Coronary artery (tissue), 2 donors: ENCODE measurements at regions not wholly inside any gene's neighbourhood (a gene's known extent, or its start where the extent isn't known, plus 50 kb on each side); places are given as distances from the start of the nearest gene placed in this dataset.

ENCODE experiments used
- DNase-seq: peaks from one replicate; pipeline ENCODE4 v3.0.0-alpha.2; 2017; ENCODE audit warnings: low spot score
- H3K27ac ChIP-seq, 2 donors: fragments of 200-600 bp; sonication (generic); one replicate each; pipeline ENCODE4 v1.5.1; 2016 to 2019
- H3K4me3 ChIP-seq: fragments of 200-600 bp; sonication (generic); 2 replicates; pipeline ENCODE4 v1.5.1; 2016; ENCODE audit warnings: mild to moderate bottlenecking, moderate library complexity
- TF ChIP-seq, protein P1 (sequence below): fragments of 200-600 bp; sonication (generic); IDR thresholded peaks from one replicate; pipeline ENCODE4 v1.5.1; 2019; ENCODE audit warnings: antibody characterized with exemption

DNA sequence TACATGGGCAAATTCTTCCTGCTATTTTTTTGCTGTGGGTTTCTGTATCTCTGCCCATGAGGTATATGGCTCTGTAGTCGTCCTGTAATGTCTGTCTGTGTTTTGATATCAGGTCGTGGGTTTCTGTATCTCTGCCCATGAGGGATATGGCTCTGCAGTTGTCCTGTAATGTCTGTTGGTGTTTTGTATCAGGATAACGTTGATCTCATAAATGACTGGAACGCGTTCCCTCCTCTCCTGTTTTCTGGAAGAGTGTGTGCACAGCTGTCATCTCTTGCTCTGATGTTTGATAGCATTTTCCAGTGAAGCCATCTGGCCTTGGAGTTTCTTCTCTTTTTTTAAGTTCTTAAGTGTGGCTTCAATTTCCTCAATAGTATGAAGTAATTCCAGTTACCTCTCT is 57.2 kb downstream of the SOX1 start:
- H3K4me3 ChIP-seq = no peak overlapping the region
- H3K27ac ChIP-seq = no peak overlapping the region
- DNase-seq = peak; percentile 31
- TF ChIP-seq, protein P1, sequence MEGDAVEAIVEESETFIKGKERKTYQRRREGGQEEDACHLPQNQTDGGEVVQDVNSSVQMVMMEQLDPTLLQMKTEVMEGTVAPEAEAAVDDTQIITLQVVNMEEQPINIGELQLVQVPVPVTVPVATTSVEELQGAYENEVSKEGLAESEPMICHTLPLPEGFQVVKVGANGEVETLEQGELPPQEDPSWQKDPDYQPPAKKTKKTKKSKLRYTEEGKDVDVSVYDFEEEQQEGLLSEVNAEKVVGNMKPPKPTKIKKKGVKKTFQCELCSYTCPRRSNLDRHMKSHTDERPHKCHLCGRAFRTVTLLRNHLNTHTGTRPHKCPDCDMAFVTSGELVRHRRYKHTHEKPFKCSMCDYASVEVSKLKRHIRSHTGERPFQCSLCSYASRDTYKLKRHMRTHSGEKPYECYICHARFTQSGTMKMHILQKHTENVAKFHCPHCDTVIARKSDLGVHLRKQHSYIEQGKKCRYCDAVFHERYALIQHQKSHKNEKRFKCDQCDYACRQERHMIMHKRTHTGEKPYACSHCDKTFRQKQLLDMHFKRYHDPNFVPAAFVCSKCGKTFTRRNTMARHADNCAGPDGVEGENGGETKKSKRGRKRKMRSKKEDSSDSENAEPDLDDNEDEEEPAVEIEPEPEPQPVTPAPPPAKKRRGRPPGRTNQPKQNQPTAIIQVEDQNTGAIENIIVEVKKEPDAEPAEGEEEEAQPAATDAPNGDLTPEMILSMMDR = no peak

DNA sequence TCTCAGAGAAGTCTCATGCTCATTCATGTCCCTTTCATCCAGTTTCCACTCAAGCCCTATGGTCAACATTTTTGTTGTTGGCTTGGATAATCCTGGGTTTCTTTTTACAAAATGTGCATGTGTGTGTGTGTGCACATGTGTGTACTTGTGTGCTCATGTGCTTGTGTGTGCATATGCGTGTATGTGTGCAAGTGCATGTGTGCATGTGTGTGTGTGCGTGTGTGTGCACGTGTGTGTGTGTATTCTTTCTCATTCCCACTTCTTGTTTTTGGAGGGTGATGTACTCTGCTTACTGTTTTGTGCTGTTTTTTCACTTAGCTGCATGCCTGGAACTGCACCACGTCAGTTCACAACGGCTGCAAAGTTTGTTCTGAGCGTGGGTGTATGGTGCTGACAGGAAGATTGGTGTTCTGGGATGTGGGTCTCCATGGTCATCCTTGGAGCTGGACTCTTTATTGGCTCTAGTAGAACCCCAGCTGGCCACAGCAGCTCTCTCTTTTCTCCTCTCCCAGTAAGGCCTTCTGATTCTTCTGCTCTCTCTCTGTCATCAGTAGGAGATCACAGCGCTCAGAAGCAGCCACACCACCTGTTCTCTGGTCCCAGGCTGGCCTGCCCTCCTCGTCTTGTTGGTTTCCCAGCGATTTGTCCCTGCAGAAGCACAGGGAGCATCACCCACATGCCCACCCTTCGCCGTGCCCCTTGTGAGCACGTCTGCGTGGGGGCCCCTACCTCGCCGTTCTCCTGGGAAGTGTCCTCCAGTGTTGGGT is 60.8 kb downstream of the SOX1 start:
- Histone ChIP-seq H3K4me3 (no peak overlapping the region), H3K27ac (no peak overlapping the region)
- TF ChIP-seq, protein P1 = no peak
- DNase-seq = peak; percentile 50

DNA sequence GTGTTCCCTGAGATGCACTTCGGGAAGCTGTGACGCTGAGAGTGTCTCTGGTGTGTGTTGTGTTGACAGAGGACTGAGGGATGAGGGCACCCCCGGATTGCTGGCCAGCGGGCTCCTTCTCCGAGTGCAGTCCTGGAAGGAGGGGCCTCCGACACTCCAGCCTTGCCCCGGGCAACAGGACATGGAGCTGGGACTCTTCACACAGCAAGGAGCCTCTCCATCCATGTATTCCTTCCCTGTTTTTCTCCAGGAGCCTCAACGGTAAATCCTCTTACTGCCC is 61.3 kb downstream of the SOX1 start:
- no peak for DNase-seq
- H3K27ac ChIP-seq = no peak overlapping the region
- TF ChIP-seq, protein P1 = no peak
- H3K4me3 ChIP-seq = no peak overlapping the region

DNA sequence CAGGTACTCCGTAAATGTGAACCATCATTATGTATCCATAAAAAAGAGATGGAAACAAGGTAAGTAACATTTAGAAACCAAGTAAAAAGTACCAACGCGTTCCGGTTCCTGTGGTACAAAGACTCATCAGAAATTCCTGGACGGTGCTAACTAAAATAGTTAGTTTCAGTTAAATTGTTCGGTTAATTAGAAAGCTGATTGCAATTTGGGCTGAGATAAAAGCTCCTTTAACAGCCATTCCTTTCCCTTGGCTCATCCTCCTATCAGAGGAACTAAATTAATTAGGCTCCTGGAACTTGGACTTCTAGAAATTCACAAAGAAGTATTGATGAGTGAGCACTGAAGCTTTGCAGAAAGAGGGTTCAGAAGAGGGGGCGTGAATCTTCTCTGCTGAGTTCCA is 63.5 kb downstream of the SOX1 start:
- Histone ChIP-seq H3K27ac (no peak overlapping the region), H3K4me3 (no peak overlapping the region)
- TF ChIP-seq, protein P1 = no peak
- DNase-seq = no peak

DNA sequence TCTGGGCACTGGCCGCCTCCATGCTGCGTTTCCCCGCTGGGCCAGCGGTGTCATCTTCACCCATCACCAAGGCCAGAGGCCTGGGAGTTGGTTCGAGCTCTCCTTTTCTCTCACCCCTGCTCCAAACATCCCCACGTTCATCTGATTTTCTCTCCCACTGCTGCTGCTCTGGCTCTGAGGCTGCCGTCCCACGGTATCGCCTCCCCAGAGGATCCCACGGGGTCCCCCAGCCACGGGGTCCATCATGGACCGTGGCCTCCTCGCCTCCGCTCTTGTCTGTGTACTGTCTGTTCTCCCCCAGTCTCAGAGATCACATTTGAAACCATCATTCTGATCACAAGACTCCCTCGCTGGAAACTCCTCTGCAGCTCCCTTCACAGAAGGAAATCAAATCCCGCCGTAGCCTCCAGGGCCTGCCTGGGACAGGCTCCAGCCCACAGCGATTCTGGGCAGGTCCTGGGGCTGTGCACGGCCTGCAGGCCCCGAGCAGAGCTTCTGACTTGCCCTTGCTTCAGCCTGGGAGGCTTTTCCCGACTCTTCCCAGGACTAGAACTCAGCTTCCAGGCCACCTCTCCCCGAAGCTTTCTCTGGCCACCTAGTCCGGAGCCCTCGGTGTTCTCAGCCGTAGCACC is 64.2 kb downstream of the SOX1 start:
- no peak overlapping the region for H3K27ac ChIP-seq
- peak; percentile 50 for DNase-seq
- TF ChIP-seq, protein P1 = no peak
- H3K4me3 ChIP-seq = no peak overlapping the region

DNA sequence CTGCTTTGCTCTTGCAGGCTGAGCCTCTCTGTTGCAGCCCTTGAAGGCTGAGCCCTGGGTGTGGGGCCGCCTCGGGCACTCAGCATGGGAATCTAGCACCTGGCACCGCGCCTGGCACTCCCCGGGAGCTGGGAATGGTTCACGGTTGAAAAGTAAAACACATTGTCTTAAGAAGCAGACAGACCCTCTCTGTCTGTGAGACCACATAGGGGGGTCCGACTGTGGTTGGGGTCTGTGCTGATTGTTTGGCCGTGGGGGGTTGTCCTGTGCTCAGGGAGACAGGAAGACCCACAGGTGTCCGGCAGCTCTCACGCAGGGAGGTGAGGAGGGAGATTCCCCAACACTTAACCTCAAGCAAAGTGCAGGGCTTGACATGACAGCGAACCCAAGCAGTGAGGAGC is 64.8 kb downstream of the SOX1 start:
- H3K4me3 ChIP-seq = no peak overlapping the region
- TF ChIP-seq, protein P1 = no peak
- no peak overlapping the region for H3K27ac ChIP-seq
- peak; percentile 56 for DNase-seq

DNA sequence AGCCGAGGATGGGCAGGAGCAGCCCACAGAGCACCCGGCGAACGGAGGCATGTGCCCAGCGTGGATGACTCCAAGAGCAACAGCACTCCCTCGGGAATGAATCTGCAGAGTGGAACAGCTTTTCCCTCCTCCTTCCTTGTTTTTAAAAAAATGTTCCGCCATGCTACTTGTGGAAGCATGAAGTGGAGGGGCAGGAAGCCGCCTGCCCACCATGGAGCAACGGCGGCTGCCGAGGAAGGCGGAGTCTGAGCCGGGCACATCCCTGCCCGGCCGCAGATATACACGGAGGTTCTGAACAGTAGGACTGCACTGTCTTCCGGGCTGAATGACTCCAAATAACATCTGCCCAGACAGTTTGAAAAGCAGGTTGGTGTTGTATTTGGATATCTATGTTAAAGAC is 65.2 kb downstream of the SOX1 start:
- Histone ChIP-seq H3K4me3 (no peak overlapping the region), H3K27ac (no peak overlapping the region)
- TF ChIP-seq, protein P1 = no peak
- DNase-seq = no peak
